Thoracic aorta (tissue), 2 donors: ENCODE measurements at regions not wholly inside any gene's neighbourhood (a gene's known extent, or its start where the extent isn't known, plus 50 kb on each side); places are given as distances from the start of the nearest gene placed in this dataset.

Experiments used
- ATAC-seq: fragments of 150-250 bp; one replicate; pipeline ENCODE4 v1.8.0; 2017; ENCODE audit warnings: low read depth; ENCODE audit not compliant: insufficient number of reproducible peaks, low FRiP score
- DNase-seq: peaks from one replicate; pipeline ENCODE4 v3.0.0-alpha.2; 2020; ENCODE audit warnings: low spot score
- H3K27ac ChIP-seq, 2 donors: fragments of 200-600 bp; sonication (generic); 1 replicate in 1 of 2; 2 replicates in 1 of 2; pipeline ENCODE4 v1.5.1; 2016; ENCODE audit warnings: mild to moderate bottlenecking in 2 of 2, moderate library complexity in 2 of 2
- H3K27me3 ChIP-seq: fragments of 200-600 bp; sonication (generic); replicated peaks from 2 replicates; pipeline ENCODE4 v1.6.0; 2016; ENCODE audit warnings: mild to moderate bottlenecking; ENCODE audit not compliant: insufficient read depth
- H3K36me3 ChIP-seq: fragments of 200-600 bp; sonication (generic); one replicate; pipeline ENCODE4 v1.5.1; 2016
- H3K4me1 ChIP-seq, 2 donors: fragments of 200-600 bp; sonication (generic); 1 replicate in 1 of 2; 2 replicates in 1 of 2; pipeline versions ENCODE4 v1.5.1 to v1.6.0; 2016; ENCODE audit warnings: low read depth in 2 of 2, mild to moderate bottlenecking in 1 of 2; ENCODE audit not compliant: control insufficient read depth in 1 of 2
- H3K4me3 ChIP-seq: fragments of 200-600 bp; sonication (generic); 2 replicates; pipeline ENCODE4 v1.5.1; 2016; ENCODE audit warnings: mild to moderate bottlenecking
- H3K9me3 ChIP-seq: fragments of 200-600 bp; sonication (generic); 2 replicates; pipeline ENCODE4 v1.5.1; 2016
- TF ChIP-seq, protein P1 (sequence below): fragments of 200-600 bp; sonication (generic); IDR thresholded peaks from one replicate; pipeline ENCODE4 v1.5.1; 2019; ENCODE audit warnings: antibody characterized with exemption

- no peaks in the 10 kb centered on the region for H3K36me3 ChIP-seq
- DNase-seq = no peak
- TF ChIP-seq, protein P1, sequence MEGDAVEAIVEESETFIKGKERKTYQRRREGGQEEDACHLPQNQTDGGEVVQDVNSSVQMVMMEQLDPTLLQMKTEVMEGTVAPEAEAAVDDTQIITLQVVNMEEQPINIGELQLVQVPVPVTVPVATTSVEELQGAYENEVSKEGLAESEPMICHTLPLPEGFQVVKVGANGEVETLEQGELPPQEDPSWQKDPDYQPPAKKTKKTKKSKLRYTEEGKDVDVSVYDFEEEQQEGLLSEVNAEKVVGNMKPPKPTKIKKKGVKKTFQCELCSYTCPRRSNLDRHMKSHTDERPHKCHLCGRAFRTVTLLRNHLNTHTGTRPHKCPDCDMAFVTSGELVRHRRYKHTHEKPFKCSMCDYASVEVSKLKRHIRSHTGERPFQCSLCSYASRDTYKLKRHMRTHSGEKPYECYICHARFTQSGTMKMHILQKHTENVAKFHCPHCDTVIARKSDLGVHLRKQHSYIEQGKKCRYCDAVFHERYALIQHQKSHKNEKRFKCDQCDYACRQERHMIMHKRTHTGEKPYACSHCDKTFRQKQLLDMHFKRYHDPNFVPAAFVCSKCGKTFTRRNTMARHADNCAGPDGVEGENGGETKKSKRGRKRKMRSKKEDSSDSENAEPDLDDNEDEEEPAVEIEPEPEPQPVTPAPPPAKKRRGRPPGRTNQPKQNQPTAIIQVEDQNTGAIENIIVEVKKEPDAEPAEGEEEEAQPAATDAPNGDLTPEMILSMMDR = no peak
- H3K9me3 ChIP-seq = no peaks in the 10 kb centered on the region
- peaks cover 7 to 13% of the 10 kb centered on the region in 2 donors for H3K4me1 ChIP-seq
- no peaks in the 10 kb centered on the region for H3K27me3 ChIP-seq
- ATAC-seq = no peak
- no peak overlapping the region for H3K4me3 ChIP-seq
- no peak overlapping the region for H3K27ac ChIP-seq
Observed at GRCh38 chr18:45506951-45507350, 108.3 kb upstream of the SLC14A2 start.

GRCh38 chr18:45509535-45509934, 105.7 kb upstream of the SLC14A2 start:
- Histone ChIP-seq H3K27ac (no peak overlapping the region), H3K36me3 (no peaks in the 10 kb centered on the region), H3K4me1 (peaks cover 0 to 3% of the 10 kb centered on the region in 2 donors), H3K4me3 (no peak overlapping the region), H3K27me3 (no peaks in the 10 kb centered on the region), H3K9me3 (no peaks in the 10 kb centered on the region)
- TF ChIP-seq, protein P1 = no peak
- no peak for ATAC-seq
- no peak for DNase-seq

- no peaks in the 10 kb centered on the region for H3K27me3 ChIP-seq
- TF ChIP-seq, protein P1 = no peak
- H3K9me3 ChIP-seq = no peaks in the 10 kb centered on the region
- H3K27ac ChIP-seq = no peak overlapping the region
- no peaks in the 10 kb centered on the region for H3K36me3 ChIP-seq
- no peak overlapping the region for H3K4me3 ChIP-seq
- H3K4me1 ChIP-seq = peaks cover 0 to 9% of the 10 kb centered on the region in 2 donors
- DNase-seq = no peak
- ATAC-seq = no peak
Observed at GRCh38 chr18:45510656-45511055, 104.6 kb upstream of the SLC14A2 start.

GRCh38 chr18:45512363-45512953, 102.8 kb upstream of the SLC14A2 start:
- no peak overlapping the region for H3K4me3 ChIP-seq
- no peak for DNase-seq
- no peaks in the 10 kb centered on the region for H3K9me3 ChIP-seq
- no peaks in the 10 kb centered on the region for H3K36me3 ChIP-seq
- H3K27me3 ChIP-seq = no peaks in the 10 kb centered on the region
- TF ChIP-seq, protein P1 = no peak
- peaks cover 10 to 27% of the 10 kb centered on the region in 2 donors for H3K4me1 ChIP-seq
- no peak overlapping the region for H3K27ac ChIP-seq
- no peak for ATAC-seq

- DNase-seq = peak; percentile 38
- peak; percentile 34 for ATAC-seq
Observed at GRCh38 chr18:45517181-45517741, 98.0 kb upstream of the SLC14A2 start.

More at GRCh38 chr18:45517181-45517741, 98.0 kb upstream of the SLC14A2 start:
- peak overlapping the region; percentile 88 to 95 for H3K27ac ChIP-seq
- H3K9me3 ChIP-seq = no peaks in the 10 kb centered on the region
- H3K27me3 ChIP-seq = no peaks in the 10 kb centered on the region
- H3K4me3 ChIP-seq = peak overlapping the region; percentile 27
- no peaks in the 10 kb centered on the region for H3K36me3 ChIP-seq
- TF ChIP-seq, protein P1 = no peak
- H3K4me1 ChIP-seq = peaks cover 36 to 71% of the 10 kb centered on the region in 2 donors
